Activated CD8-positive, alpha-beta memory T cell treated with anti-CD3 and anti-CD28 coated beads, Interleukin-2, amount 50 U/mL, for 4 hours (primary cell): ENCODE measurements at regions not wholly inside any gene's neighbourhood (a gene's known extent, or its start where the extent isn't known, plus 50 kb on each side); places are given as distances from the start of the nearest gene placed in this dataset.
"Not testable (repeated sequence)": the region's sequence is repeated elsewhere in the genome, so short reads cannot be mapped to it uniquely, and the experiment has no call there.

Experiments used
- DNase-seq: peaks from one replicate; pipeline ENCODE4 v3.0.0-alpha.2; 2020

DNA sequence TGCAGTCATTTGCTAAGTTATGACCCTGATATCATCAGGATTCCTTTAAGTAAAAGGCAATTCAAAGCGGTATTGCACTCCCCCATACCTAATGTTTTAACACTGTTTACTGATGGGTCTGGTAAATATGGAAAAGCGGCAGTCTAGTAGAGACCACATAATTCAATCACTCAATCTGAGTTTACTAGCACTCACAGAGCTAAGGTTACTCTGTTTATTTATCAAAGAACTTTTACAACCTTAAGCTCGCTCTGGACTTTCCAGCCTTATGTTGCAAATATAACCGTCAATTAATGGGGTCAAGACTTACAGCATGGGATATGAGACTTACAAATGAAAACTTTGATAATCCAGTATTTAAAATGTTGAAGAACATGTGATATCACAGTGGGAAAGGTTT lies 124.5 kb upstream of the ZCCHC13 start:
- no peak for DNase-seq

DNA sequence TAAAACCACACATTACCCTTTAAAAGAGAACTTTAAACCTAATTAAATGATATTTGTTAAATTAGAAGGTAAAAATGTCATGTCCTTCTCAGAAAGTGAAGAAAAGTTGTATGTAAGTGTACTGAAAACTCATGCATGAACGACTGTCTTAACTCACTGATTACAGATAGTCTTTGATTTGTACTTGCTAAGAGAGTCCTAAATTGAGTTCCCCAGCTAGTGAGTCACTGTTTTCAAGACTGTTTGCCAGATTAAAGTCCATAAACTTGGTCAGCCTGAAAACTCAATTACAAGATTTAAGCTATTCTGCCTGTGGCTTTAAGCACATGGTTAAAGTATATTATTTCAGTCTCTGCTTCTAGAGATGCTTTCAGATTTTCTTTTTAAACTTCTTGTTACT lies 124.9 kb upstream of the ZCCHC13 start:
- DNase-seq: no peak

DNA sequence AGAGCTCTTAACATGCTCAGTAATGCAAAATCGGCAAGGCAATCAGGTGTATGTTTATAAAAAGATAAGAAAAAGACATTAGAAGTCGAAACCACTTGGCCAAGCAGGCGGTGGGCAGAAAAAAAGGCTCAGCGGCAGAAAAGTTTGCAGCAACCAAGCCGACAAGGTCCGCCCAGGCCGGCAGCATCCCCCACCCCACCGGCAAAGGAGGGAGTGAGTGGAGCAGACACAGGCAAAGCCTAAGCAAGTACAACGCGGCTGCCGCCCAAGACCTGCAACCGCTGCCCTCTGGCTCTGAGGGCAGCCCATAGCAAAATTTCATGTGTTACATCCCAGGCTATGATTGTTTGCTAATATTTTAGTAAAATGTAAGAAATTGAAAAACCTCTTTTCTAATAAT lies 125.4 kb upstream of the ZCCHC13 start:
- no peak for DNase-seq

DNA sequence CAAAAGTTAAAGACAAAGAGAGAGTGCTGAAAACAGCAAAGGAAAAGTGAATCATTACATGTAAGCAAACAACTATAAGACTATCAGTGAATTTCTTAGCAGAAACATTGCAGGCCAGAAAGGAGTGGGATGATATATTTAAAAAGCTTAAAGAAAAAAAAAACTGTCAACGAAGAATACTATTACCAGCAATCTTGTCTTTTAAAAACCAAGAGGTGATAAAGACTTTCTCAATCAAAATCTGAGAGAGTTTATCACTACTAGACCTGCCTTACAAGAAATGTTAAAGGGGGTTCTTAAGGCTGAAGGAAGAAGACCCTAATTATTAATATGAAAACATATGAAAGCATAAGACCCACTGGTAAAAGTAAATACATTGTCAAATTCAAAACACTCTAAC lies 132.5 kb upstream of the ZCCHC13 start:
- no peak for DNase-seq

DNA sequence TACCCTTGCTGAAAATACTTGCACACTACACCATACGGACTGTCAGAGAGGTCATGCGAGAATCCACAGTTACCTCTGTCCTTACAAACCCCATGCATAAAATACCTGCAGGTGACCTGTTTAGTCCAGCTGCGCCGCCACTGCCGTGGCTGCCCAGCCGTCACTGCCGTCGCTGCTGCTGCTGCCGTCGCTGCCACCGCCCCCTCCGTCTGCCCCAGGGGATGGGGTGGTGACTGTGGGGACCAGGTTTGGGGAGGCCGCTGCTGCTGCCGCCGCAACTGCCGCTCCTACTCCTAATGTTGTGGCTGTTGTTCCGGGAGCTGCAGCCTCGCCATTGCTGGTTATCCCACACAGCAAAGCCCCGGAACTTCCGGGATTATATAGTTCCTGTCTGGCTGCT lies 141.8 kb upstream of the ZCCHC13 start:
- DNase-seq: no peak

DNA sequence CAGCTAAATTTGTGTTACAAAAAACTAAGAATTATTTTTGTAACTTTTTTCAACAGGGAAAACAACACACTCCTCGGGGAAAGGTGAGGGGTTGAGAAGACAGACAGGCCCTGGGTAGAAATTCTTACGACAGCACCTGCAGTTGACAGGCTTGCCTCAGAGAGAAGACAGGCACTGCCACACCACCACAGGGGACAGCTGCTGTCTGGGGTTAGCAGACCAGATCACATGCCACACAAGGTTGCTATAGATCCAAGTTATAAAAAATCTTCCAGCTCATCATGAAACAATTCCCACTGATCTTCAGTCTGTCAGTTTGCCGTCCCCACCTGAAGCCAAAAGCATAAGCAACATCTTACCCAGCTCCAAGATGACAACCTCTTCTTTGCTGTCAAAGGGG lies 143.2 kb upstream of the ZCCHC13 start:
- no peak for DNase-seq

DNA sequence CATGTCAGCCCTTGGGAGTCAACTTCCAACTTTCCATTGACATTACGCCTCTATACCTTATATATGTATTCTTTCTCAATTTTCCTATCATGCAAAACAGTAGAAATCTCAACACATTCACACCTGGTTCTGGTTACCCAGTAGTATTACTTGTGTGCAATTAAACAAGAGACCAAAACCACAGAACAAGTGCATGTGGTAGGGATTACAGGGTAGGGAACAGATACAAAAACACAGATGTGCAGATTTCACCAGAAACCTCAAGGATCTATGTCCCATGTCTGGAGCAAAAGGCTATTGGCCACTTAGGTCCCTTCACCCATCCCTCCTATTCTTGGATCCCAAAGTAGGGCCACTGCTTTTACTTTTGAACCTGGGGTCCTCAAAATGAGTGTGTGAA lies 143.6 kb upstream of the ZCCHC13 start:
- no peak for DNase-seq

DNA sequence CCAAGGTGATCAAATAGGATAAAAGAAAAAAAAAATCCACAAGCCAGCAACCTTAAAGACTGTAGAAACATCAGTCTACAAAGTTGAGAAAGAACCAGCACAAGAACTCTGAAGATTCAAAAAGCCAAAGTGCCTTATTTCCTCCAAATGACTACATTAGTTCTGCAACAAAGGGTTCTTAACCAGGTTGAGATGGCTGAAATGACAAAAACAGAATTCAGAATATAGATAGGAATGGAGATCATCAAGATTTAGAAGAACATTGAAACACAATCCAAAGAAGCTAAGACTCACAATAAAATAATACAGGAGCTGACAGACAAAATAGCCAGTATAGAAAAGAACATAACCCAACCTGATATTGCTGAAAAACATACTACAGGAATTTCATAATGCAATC lies 156.5 kb upstream of the ZCCHC13 start:
- no peak for DNase-seq

DNA sequence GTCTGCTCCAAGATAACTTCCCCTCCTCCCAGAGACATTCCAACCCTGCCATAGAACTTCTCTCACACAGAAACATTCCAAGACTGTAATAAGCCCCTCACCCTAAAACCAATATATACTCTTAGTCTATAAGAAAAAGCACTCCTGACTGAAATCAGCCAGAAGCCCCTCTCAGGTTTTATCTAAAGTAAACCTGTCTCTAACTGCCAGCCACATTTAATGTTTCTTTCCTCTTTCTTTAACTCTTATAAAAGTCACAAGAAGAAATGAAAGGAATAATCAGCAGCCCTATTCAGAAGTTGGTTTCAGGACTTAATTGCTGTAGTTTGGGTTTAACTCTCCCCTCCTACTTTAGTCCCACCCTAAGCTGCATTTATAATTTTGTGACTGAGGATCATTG lies 165.0 kb upstream of the ZCCHC13 start:
- DNase-seq: no peak

DNA sequence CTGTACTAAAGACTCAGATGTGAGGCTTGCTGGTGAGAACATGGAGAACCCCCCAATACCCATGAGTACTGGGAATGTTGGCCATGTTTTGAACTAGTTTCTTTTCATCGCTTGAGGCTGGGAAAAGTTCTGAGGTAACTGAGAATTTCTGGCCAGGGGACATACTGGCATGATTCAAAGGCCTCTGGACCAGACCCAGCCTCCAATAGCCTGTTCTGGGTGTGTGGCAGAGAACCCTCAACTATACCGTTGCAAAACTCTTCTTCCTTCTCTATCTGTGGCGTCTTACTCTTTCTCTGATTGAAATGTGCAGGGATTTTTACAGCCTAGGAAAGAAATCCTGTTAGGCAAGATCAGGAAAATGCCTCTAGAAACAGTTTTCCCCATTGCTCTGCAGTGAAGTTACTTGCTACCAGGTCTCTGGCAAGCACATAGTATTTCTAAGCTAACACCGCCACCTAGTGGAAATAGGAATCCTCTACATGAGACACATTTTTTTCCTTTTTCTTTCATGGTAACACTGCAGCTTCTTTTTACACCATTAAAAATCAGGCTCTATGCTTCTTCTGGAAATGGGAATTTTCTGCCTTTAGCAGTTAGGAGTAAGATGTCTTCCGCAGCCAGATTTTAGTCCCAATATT lies 170.7 kb upstream of the ZCCHC13 start:
- DNase-seq: no peak

DNA sequence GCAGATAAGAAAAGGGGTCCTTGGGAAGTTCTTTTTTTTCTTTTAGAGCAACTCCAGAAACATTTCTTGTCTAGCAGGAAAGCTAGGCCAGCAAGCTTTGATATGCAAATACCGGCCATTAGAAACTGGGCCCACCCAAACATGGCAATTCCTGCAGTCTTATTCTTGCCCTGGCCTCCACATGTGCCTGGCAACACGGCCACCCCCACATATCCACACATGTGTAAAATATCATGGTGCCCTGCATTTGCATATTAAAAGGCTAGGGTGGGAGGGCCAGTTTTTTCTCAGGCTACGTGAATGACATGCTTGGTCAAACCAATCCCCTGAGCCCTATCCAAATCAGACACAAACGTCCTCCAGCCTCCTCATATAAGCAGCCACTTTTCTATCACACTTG lies 171.7 kb upstream of the ZCCHC13 start:
- no peak for DNase-seq

DNA sequence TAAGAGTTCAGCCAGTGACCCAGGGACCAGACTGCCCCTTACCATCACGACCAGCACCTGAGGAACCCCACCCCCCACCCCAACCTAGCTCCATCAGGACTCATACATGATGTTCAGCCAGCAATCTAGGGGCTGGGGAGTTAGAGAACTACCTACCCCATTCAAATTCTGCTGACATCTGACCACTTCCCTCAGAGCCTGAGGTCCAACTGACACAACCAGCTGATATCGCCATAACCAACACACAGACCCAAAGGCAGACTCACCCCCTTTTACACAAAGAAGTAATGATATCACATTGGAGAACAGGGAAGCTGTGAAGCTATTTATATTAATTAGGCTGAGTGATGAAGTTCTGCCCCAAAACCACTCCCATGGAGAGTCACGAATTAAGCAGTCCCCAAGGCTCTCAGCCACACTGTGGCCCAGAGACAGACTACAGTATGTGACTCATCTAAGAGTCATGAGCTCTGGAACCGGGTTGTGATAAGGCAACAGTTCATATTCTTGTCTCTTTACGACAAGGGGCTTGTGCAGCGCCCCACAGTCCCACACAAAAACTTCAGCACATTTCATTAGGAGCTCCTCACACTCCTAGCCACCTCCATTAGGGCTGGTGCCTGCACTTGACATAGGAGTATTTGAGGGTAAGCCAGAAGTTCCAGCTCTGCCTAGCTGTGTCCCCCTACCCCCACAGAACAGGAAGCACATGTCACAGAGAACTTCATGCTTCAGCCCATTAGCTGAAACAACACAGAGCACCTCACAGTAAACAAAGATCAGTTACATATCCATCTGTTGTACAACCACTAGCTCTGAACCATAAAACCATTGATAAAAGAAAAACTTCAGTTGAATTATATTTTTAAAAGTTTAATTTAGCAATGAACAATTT lies 184.7 kb upstream of the ZCCHC13 start:
- no peak for DNase-seq

DNA sequence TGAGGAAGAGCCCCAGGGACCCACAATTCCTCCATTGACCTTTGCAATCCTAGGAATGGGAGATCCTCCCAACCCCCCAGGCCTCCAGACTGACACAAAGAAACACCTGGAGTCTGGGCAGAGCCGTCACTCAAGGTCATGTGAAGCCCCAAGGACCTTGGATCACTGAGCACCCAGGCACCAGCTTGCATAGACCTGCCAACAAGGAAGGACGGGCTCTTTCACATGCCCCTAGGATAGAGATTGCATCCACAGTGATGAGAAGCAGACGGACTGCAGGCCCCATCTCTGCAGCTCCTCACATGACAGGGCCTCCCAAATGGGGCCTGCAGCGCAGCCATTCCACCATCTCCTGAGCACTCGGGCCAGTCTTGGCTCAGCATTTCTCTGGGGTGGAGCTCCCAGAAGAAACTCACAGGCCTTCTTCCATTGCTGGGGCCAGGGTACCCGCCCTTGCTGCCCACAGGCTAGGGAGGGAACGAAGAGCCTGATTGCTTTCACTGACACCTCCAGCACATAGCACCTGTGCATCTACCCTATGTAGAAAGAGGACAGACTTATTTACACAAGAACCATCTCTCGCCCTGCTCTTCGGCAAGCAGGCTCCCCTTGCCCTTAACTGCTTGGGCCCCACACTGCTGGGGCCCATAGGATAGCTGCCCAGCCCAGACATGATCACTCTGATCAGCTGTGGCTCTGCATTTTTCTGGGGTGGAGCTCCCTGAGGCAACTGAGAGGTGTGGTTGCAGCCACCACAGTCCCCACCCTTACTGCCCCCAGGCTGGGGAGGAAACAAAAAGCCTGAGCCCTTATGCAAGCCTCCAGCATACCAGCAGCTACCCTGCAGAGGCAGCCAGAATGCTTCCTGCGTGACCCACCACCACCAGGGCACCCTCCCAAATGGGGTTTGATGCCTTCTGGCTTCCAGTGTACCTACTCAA lies 185.7 kb upstream of the ZCCHC13 start:
- no peak for DNase-seq

DNA sequence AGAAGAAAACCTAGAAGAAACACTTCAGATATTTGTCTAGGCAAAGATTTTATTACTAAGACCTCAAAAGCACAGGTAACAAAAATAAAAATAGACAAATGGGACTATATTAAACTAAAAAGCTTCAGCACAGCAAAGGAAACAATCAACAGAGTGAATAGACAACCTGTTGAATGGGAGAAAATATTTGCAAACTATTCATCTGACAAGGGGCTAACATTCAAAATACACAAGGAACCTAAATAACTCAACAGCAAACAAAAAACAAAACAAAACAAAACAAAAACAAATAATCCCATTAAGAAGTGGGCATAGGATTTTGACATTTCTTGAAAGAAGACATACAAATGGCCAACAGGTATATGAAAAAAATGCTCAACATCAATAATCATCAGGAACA lies 192.7 kb upstream of the ZCCHC13 start:
- no peak for DNase-seq

DNA sequence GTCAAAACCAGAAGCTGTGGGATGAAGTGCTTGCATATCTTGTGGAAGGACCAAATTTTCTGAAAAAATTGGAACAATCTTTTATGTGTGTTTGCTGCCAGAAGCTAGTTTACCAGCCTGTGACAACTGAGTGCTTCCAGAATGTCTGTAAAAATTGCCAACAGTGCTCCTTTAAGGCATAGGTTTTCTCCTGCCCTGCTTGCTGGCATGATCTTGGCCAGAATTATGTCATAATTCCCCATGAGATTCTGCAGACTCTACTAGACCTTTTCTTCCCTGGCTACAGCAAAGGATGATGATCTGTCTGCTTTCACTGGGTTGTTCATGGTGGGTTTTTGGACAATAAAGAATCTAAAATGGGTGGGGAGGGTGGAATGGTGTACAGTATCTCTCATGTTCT lies 196.3 kb upstream of the ZCCHC13 start:
- DNase-seq: no peak

DNA sequence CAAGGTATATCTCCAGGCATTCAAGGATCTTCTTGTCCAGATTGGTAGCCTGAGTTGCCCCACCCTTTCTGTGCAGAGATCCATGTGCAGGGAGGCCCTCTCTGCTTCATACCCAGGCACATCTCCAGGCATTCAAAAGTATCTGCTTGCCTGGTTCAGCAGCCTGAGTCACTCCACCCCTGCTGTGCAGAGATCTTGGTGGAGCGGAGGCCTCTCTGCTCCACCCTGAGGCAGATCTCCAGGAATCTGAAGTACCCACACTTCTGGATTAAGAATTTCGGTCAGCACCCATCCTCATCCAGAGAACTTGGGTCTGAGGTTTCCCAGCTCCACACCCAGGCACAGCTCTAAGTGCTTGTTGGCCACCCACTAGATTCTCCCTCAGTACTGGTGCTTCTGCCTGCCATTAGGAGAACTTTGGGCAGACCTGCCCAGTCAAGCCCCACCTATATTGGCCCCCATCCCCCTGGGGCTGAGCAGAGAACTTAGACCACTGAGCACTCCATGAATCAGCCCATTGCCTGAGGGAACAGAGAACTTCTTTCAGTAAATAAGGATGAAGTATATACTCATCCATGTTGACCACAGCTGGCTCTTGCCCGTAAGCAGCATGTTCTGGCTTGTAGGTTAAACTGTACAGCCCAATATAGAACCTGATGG lies 199.5 kb upstream of the ZCCHC13 start:
- DNase-seq: no peak

DNA sequence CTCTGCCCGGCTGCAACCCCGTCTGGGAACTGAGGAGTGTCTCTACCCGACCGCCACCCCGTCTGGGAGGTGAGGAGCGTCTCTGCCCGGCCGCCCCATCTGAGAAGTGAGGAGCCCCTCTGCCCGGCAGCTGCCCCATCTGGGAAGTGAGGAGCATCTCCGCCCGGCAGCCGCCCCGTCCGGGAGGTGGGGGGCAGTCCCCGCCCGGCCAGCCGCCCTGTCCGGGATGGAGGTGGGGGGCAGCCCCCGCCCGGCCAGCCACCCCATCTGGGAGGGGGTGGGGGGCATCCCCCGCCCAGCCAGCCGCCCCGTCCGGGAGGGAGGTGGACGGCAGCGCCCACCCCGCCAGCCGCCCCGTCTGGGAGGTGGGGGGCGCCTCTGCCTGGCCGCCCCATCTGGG lies 205.6 kb upstream of the ZCCHC13 start:
- DNase-seq: not testable (repeated sequence)

DNA sequence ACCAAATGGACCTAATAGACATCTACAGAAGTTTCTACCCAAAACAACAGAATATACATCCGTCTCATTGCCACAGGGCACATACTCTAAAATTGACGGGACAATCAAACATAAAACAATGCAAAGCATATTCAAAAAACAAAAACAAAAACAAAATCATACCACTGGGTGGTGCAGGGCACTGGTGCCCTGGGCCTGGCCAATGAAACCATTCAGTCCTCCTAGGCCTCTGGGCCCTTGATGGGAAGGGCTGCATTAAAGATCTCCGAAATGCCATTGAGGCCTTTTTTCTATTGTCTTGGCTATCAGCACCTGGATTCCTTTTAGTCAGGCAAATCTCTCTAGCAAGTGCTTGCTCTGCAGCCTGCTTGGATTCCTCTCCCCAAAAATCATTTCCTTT lies 213.9 kb upstream of the ZCCHC13 start:
- DNase-seq: no peak

DNA sequence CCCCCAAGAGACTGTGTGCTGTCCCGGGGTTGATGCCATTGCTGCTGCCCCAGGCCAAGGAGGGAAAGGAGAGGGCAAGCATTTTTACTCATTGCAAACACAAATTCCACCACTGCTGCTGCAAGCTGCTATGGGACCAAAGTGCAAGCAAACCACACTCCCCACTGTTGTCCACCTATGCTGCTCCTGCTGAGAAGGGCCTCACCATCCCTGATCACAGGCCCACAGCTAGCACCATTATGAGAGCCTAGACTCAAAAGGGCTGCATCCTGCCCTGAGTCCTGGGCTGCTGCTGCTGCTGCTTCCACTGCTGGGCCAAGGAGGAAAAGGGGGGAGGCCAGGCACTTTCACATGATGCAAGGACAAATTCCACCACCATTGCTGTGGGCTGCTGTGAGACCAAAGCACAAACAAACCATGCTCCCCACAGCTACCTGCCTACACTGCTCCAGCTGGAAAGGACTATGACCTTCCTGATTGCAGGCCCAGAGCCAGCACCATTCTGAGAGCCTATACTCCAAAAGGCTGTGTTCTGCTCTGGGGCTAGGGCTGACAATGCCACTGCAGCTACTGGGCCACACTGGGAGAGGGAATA lies 218.2 kb upstream of the ZCCHC13 start:
- DNase-seq: no peak

DNA sequence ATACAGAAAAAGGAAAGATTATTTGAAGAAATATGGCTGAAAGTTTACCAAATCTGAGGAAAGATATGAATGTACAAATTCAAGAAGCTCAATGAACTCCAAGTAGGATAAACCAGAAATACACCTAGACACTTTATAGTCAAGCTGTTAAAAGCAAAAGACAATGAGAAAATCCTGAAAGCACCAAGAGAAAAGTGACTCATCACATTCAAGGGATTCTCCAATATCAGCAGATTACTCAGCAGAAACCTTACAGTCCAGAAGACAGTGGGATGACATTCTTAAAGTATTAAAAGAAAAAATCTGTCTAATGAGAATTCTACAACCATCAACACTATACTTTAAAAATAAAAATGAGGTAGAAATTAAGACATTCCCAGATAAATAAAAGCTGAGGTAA lies 223.8 kb upstream of the ZCCHC13 start:
- no peak for DNase-seq

DNA sequence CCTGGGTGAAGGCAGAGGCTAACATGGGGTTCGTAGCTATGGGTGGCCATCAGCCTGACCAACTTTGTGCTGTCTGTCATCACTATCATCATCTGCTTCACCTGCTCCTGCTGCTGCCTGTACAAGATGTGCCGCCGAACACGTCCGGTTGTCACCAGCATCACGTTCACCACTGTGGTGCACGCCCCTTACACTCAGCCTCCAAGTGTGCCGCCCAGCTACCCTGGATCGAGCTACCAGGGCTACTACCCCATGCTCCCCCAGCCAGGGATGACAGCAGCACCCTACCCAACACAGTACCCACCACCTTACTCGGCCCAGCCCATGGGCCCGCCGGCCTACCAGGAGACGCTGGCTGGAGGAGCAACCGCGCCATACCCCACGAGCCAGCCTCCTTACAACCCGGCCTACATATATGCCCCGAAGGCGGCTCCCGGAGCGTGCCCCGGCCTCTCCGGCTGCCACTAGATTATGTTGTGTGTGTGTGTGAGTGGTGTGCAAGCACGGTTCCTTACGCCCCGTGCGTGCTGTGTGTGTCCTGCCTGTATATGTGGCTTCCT lies 213.4 kb upstream of the XIST start:
- no peak for DNase-seq
